PC-9 (cell line): ENCODE measurements at regions not wholly inside any gene's neighbourhood (a gene's known extent, or its start where the extent isn't known, plus 50 kb on each side); places are given as distances from the start of the nearest gene placed in this dataset.

Experiments used
- EZH2 ChIP-seq: fragments of 200-600 bp; sonication (generic); IDR thresholded peaks from 2 replicates; pipeline ENCODE4 v1.8.0; 2017; ENCODE audit warnings: antibody characterized with exemption, low read depth
- TF ChIP-seq, protein P1 (sequence below): fragments of 200-600 bp; sonication (generic); conservative IDR thresholded peaks from 2 replicates; pipeline ENCODE4 v1.6.1; 2017; ENCODE audit warnings: mixed run types, antibody characterized with exemption, mild to moderate bottlenecking, moderate library complexity

DNA sequence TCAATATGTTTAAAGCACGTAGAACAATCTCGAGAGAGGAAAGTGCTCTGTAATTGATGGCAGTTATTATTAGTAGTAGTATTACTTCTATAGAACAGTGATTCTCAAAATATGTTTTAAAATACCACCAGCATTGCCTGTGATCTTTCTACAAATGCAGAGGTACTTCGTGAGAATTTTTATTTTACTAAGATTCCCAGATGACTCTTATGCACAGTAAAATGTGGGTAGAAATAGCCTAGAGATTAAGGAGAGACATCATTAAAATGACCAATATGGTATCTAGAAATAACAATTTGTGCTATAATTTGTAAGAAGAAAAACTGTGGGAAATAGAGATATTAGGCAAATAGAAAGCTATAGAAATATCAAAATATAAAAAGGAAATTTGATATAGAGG, 157.9 kb downstream of the SUCNR1 start:
- TF ChIP-seq, protein P1, sequence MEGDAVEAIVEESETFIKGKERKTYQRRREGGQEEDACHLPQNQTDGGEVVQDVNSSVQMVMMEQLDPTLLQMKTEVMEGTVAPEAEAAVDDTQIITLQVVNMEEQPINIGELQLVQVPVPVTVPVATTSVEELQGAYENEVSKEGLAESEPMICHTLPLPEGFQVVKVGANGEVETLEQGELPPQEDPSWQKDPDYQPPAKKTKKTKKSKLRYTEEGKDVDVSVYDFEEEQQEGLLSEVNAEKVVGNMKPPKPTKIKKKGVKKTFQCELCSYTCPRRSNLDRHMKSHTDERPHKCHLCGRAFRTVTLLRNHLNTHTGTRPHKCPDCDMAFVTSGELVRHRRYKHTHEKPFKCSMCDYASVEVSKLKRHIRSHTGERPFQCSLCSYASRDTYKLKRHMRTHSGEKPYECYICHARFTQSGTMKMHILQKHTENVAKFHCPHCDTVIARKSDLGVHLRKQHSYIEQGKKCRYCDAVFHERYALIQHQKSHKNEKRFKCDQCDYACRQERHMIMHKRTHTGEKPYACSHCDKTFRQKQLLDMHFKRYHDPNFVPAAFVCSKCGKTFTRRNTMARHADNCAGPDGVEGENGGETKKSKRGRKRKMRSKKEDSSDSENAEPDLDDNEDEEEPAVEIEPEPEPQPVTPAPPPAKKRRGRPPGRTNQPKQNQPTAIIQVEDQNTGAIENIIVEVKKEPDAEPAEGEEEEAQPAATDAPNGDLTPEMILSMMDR, result no peak
- no peak for TF ChIP-seq EZH2
